Neuronal stem cell (in vitro differentiated cells): ENCODE measurements at regions not wholly inside any gene's neighbourhood (a gene's known extent, or its start where the extent isn't known, plus 50 kb on each side); places are given as distances from the start of the nearest gene placed in this dataset.
A peak's percentile ranks its signal among the peaks of the same experiment; 100 is the strongest.
"Not testable (repeated sequence)": the region's sequence is repeated elsewhere in the genome, so short reads cannot be mapped to it uniquely, and the experiment has no call there.

Source experiments
- DNase-seq: peaks from one replicate; pipeline ENCODE4 v3.0.0-alpha.2; 2013; ENCODE audit warnings: low spot score
- H2AFZ ChIP-seq: one replicate; pipeline ENCODE4 v1.6.1; 2013; ENCODE audit warnings: mild to moderate bottlenecking, low read length, inconsistent platforms
- H2AK5ac ChIP-seq: 2 replicates; pipeline ENCODE4 v1.6.1; 2013; ENCODE audit warnings: low read depth, mild to moderate bottlenecking, inconsistent platforms, low read length, moderate library complexity, mixed read lengths
- H2BK120ac ChIP-seq: 2 replicates; pipeline ENCODE4 v1.6.1; 2013; ENCODE audit warnings: low read depth, mild to moderate bottlenecking, inconsistent platforms, low read length, moderate library complexity, mixed read lengths
- H2BK12ac ChIP-seq: one replicate; pipeline ENCODE4 v1.6.1; 2013; ENCODE audit warnings: low read length, inconsistent platforms
- H2BK15ac ChIP-seq: 2 replicates; pipeline ENCODE4 v1.6.1; 2013; ENCODE audit warnings: mild to moderate bottlenecking, low read length, inconsistent platforms, mixed read lengths
- H2BK5ac ChIP-seq: one replicate; pipeline ENCODE4 v1.6.1; 2013; ENCODE audit warnings: inconsistent platforms, mild to moderate bottlenecking, low read length, moderate library complexity
- H3K14ac ChIP-seq: one replicate; pipeline ENCODE4 v1.6.1; 2013; ENCODE audit warnings: low read length, inconsistent platforms
- H3K18ac ChIP-seq: 2 replicates; pipeline ENCODE4 v1.6.1; 2013; ENCODE audit warnings: low read length, inconsistent platforms
- H3K23ac ChIP-seq: 2 replicates; pipeline ENCODE4 v1.6.1; 2013; ENCODE audit warnings: low read depth, mild to moderate bottlenecking, mixed read lengths, low read length, inconsistent platforms; ENCODE audit not compliant: poor library complexity
- H3K27ac ChIP-seq: replicated peaks from 3 replicates; pipeline ENCODE4 v1.5.1; 2013; ENCODE audit warnings: low read length, inconsistent platforms
- H3K27me3 ChIP-seq, 3 experiments: 2 replicates each; pipeline ENCODE4 v1.6.1; 2013; ENCODE audit warnings: low read length in 3 of 3, mild to moderate bottlenecking in 2 of 3, inconsistent platforms in 1 of 3, low read depth in 1 of 3, mixed read lengths in 1 of 3, moderate library complexity in 1 of 3; ENCODE audit not compliant: control insufficient read depth in 3 of 3, insufficient read depth in 3 of 3
- H3K36me3 ChIP-seq, 2 donors: replicated peaks in 1 of 2; 2 replicates each; pipeline ENCODE4 v1.6.1; 2013; ENCODE audit warnings: low read length in 2 of 2; ENCODE audit not compliant: control insufficient read depth in 2 of 2, insufficient read depth in 2 of 2
- H3K4ac ChIP-seq: 2 replicates; pipeline ENCODE4 v1.6.1; 2013; ENCODE audit warnings: inconsistent platforms, mild to moderate bottlenecking, low read length, moderate library complexity
- H3K4me1 ChIP-seq, 2 donors: 1 replicate in 1 of 2; 2 replicates in 1 of 2; pipeline ENCODE4 v1.6.1; 2013; ENCODE audit warnings: low read length in 2 of 2, low read depth in 1 of 2; ENCODE audit not compliant: control insufficient read depth in 2 of 2, insufficient read depth in 1 of 2
- H3K4me2 ChIP-seq: one replicate; pipeline ENCODE4 v1.6.1; 2013; ENCODE audit warnings: mild to moderate bottlenecking, low read length, inconsistent platforms; ENCODE audit not compliant: insufficient read depth, poor library complexity, severe bottlenecking
- H3K4me3 ChIP-seq, 2 donors: 2 replicates each; pipeline ENCODE4 v1.5.1; 2013; ENCODE audit warnings: low read length in 2 of 2, mild to moderate bottlenecking in 2 of 2, inconsistent platforms in 1 of 2, moderate library complexity in 1 of 2
- H3K79me1 ChIP-seq: one replicate; pipeline ENCODE4 v1.6.1; 2013; ENCODE audit warnings: low read depth, mild to moderate bottlenecking, inconsistent platforms, low read length, moderate library complexity
- H3K9ac ChIP-seq: one replicate; pipeline ENCODE4 v1.6.1; 2013; ENCODE audit warnings: mild to moderate bottlenecking, low read depth, low read length, inconsistent platforms; ENCODE audit not compliant: poor library complexity
- H3K9me3 ChIP-seq, 2 donors: replicated peaks in 1 of 2; 2 replicates each; pipeline versions ENCODE3 to v1.6.1; 2013; ENCODE audit warnings: low read length in 2 of 2, mild to moderate bottlenecking in 2 of 2, inconsistent platforms in 1 of 2, low read depth in 1 of 2, mixed read lengths in 1 of 2, moderate library complexity in 1 of 2; ENCODE audit not compliant: control insufficient read depth in 2 of 2, insufficient read depth in 1 of 2
- H4K8ac ChIP-seq: one replicate; pipeline ENCODE4 v1.6.1; 2013; ENCODE audit warnings: low read depth, mild to moderate bottlenecking, inconsistent platforms, low read length, moderate library complexity
- H4K91ac ChIP-seq: one replicate; pipeline ENCODE4 v1.6.1; 2013; ENCODE audit warnings: low read length, low read depth, mild to moderate bottlenecking, inconsistent platforms; ENCODE audit not compliant: poor library complexity
- WGBS, 2 donors: extraction: QIAGEN DNeasy Blood & Tissue Kit; methylation state at CpG; one replicate each; pipeline ENCODE4 v1.1.7; 2013; ENCODE audit warnings: missing lambda C conversion rate in 2 of 2, mixed read lengths in 1 of 2; ENCODE audit not compliant: insufficient read length in 2 of 2, insufficient replicate concordance in 1 of 2; ENCODE audit errors: extremely low coverage in 2 of 2; 5-methylcytosine and 5-hydroxymethylcytosine counted together

- WGBS, 2 donors, result no CpG with 5 or more reads among the region's 3 CpGs
Measured at GRCh38 chr10:34895046-34895445, 80.0 kb upstream of the PARD3 start.

DNA sequence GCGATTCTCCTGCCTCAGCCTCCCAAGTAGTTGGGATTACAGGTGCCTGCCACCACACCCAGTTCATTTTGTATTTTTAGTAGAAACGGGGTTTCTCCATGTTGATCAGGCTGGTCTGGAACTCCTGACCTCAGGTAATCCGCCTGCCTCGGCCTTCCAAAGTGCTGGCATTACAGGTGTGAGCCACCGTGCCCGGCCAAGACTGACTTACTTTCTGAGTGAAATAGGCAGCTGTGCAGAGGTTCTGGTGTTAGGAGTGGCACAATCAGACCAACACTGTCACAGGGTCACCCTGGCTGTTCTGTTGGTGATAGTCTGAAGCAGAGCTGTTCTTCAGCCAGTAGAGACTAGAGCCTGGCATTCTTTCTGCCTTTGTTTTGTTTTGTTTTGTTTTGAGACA lies 77.4 kb upstream of the PARD3 start:
- not testable (repeated sequence) for H3K18ac ChIP-seq, H3K79me1 ChIP-seq, H4K8ac ChIP-seq, H2BK15ac ChIP-seq, H3K4ac ChIP-seq, H3K9ac ChIP-seq, H2BK12ac ChIP-seq, H4K91ac ChIP-seq, H2AFZ ChIP-seq, H2BK5ac ChIP-seq, H3K27ac ChIP-seq, H3K36me3 ChIP-seq, H2BK120ac ChIP-seq, H3K23ac ChIP-seq, H3K4me2 ChIP-seq, H2AK5ac ChIP-seq, H3K27me3 ChIP-seq, H3K9me3 ChIP-seq, H3K4me1 ChIP-seq, DNase-seq, H3K14ac ChIP-seq, H3K4me3 ChIP-seq
- WGBS, 2 donors, result no CpG with 5 or more reads among the region's 6 CpGs

More at GRCh38 chr10:34895046-34895445, 80.0 kb upstream of the PARD3 start:
- not testable (repeated sequence) for H3K4me3 ChIP-seq, H3K27me3 ChIP-seq, H3K9me3 ChIP-seq, H2BK12ac ChIP-seq, H3K27ac ChIP-seq, H3K36me3 ChIP-seq, H3K4me2 ChIP-seq, DNase-seq, H3K4me1 ChIP-seq, H3K4ac ChIP-seq, H4K8ac ChIP-seq, H4K91ac ChIP-seq, H3K23ac ChIP-seq, H2AFZ ChIP-seq, H2AK5ac ChIP-seq, H2BK120ac ChIP-seq, H3K14ac ChIP-seq, H2BK15ac ChIP-seq, H3K79me1 ChIP-seq, H3K9ac ChIP-seq, H3K18ac ChIP-seq, H2BK5ac ChIP-seq

GRCh38 chr10:34890939-34891338 lies 75.8 kb upstream of the PARD3 start:
- Histone ChIP-seq H3K9ac (no peak overlapping the region), H3K79me1 (no peaks in the 10 kb centered on the region), H2AK5ac (no peak overlapping the region), H3K14ac (no peak overlapping the region), H3K18ac (no peak overlapping the region), H3K27me3 (peaks cover 0 to 4% (median 0%) of the 10 kb centered on the region in 3 experiments), H2BK12ac (no peak overlapping the region), H3K4me2 (no peak overlapping the region), H4K8ac (no peak overlapping the region), H2BK15ac (no peak overlapping the region), H3K36me3 (no peaks in the 10 kb centered on the region), H3K9me3 (no peaks in the 10 kb centered on the region), H3K4me1 (peaks cover 0 to 6% of the 10 kb centered on the region in 2 donors), H4K91ac (no peak overlapping the region), H3K4me3 (no peak overlapping the region), H3K27ac (no peak overlapping the region), H2AFZ (peak overlapping the region; percentile 75), H3K4ac (no peak overlapping the region), H2BK5ac (no peak overlapping the region), H2BK120ac (no peak overlapping the region), H3K23ac (no peak overlapping the region)
- DNase-seq, result no peak
- no CpG with 5 or more reads among the region's 2 CpGs for WGBS, 2 donors

DNA sequence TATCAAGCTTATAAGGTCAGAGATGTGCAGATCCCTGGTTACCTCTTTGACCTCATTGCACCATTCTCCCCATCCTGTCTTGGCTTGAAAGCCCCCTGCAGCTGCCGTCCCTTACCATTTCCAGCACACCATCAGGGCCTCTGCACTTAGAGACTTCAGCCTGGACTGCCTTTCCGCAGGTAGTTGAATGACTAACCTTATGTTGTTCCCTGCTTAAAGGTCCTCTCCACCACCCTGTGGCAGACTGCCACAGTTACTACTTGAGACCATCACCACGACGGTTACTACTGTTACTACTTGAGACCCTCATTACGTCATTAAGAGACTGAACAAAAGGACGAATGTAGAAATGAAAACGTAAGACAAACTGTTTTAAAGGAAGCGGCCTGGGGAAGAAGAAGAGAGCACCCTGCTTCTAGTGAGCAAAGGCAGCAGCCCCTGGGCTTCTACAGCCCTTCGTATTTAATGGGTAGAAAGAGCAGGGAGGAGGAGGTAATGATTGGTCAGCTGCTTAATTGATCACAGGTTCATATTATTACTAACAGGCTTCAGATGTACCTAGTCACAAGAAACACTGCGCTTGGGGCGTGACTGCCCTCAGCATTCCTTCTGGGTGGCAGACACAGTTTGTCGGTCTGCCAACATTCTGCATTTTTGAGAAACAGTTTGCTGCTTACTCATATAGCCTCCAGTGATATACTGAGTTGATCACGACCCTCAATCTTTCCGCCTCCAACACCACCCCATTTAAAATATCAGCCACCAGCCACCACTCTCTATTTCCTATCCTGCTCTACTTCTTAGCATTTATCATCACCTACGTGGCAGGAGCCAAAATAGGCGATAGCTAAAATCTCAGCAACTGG lies 74.1 kb upstream of the PARD3 start:
- H3K9ac ChIP-seq, result no peak overlapping the region
- H3K23ac ChIP-seq, result no peak overlapping the region
- H2AFZ ChIP-seq, result no peak overlapping the region
- no peak overlapping the region for H4K91ac ChIP-seq
- H2BK5ac ChIP-seq, result no peak overlapping the region
- H3K27ac ChIP-seq, result no peak overlapping the region
- no peak overlapping the region for H3K18ac ChIP-seq
- H2BK15ac ChIP-seq, result no peak overlapping the region
- H3K4me2 ChIP-seq, result no peak overlapping the region
- peaks cover 0 to 8% of the 10 kb centered on the region in 2 donors for H3K4me1 ChIP-seq
- WGBS, 2 donors, result 100% methylated on average over 1 of the region's 16 CpGs; no CpG with 5 or more reads in 1 of the 2 donors
- peaks cover 0 to 9% (median 0%) of the 10 kb centered on the region in 3 experiments for H3K27me3 ChIP-seq
- no peaks in the 10 kb centered on the region for H3K9me3 ChIP-seq
- H4K8ac ChIP-seq, result no peak overlapping the region
- no peak for DNase-seq
- H3K14ac ChIP-seq, result no peak overlapping the region
- no peaks in the 10 kb centered on the region for H3K36me3 ChIP-seq
- H3K4me3 ChIP-seq, result no peak overlapping the region
- H3K4ac ChIP-seq, result no peak overlapping the region
- no peak overlapping the region for H2BK120ac ChIP-seq
- no peak overlapping the region for H2AK5ac ChIP-seq
- no peak overlapping the region for H2BK12ac ChIP-seq
- no peaks in the 10 kb centered on the region for H3K79me1 ChIP-seq
